Ovary (tissue), 7 donors: ENCODE measurements at regions not wholly inside any gene's neighbourhood (a gene's known extent, or its start where the extent isn't known, plus 50 kb on each side); places are given as distances from the start of the nearest gene placed in this dataset.

Experiments used
- DNase-seq, 5 donors: peaks; one replicate each; pipeline ENCODE4 v3.0.0-alpha.2; 2019 to 2020
- H3K27ac ChIP-seq, 2 donors: fragments of 200-600 bp; one replicate each; pipeline versions ENCODE4 v1.5.1 to v1.8.0; 2019 to 2022
- H3K27me3 ChIP-seq: fragments of 200-600 bp; one replicate; pipeline ENCODE4 v1.8.0; 2022
- H3K36me3 ChIP-seq: fragments of 200-600 bp; sonication (generic); one replicate; pipeline ENCODE4 v1.5.1; 2019
- H3K4me1 ChIP-seq: one replicate; pipeline ENCODE4 v1.8.1; 2013; ENCODE audit warnings: mild to moderate bottlenecking, moderate library complexity; ENCODE audit not compliant: insufficient read depth
- H3K4me3 ChIP-seq: fragments of 200-600 bp; sonication (generic); one replicate; pipeline ENCODE4 v1.5.1; 2017
- H3K9me3 ChIP-seq, 2 donors: fragments of 200-600 bp in 1 of 2; sonication (generic) in 1 of 2; one replicate each; pipeline versions ENCODE4 v1.5.1 to v1.8.1; 2013 to 2019; ENCODE audit warnings: mild to moderate bottlenecking in 1 of 2, moderate library complexity in 1 of 2
- EP300 ChIP-seq: sonication (generic); formaldehyde crosslinking; IDR thresholded peaks from one replicate; pipeline ENCODE4 v1.6.1; 2017; ENCODE audit warnings: antibody characterized with exemption
- POLR2A ChIP-seq: fragments of 450-650 bp; IDR thresholded peaks from one replicate; pipeline ENCODE4 v1.6.1; 2017; ENCODE audit warnings: antibody characterized with exemption, mild to moderate bottlenecking, moderate library complexity
- WGBS, 3 donors: extraction: QIAGEN DNeasy Blood & Tissue Kit in 1 of 3; methylation state at CpG; one replicate each; pipeline versions ENCODE4 v1.1.5 to v1.1.7; 2013 to 2017; 5-methylcytosine and 5-hydroxymethylcytosine counted together
- intact Hi-C, 4 donors: fragments of 100-400 bp; cut with DNase I; formaldehyde crosslinking; loops; one replicate each; pipeline versions ENCODE4 v1.11.0 to v1.15.1; 2022 to 2023
- TF ChIP-seq, protein P1 (sequence below), 3 donors: fragments of 450-650 bp in 2 of 3; fragments of 200-600 bp in 1 of 3; IDR thresholded peaks; one replicate each; pipeline versions ENCODE4 v1.5.1 to v1.8.0; 2016 to 2022; ENCODE audit warnings: antibody characterized with exemption in 3 of 3, mild to moderate bottlenecking in 1 of 3
- donor health status: DM: no; HTN: no; CAD: no; lungs with moderate emphysema.
- donor health status: DM: no; HTN: no; CAD: no.
- donor health status: Bipolar disorder and iron deficiency.
- donor health status: DM: no; HTN: no; CAD: no.
- donor health status: DM: yes; HTN: yes; CAD: no.

GRCh38 chr6:4352731-4353130 lies 217.4 kb upstream of the ECI2 start:
- Histone ChIP-seq H3K36me3 (no peaks in the 10 kb centered on the region), H3K4me1 (no peaks in the 10 kb centered on the region), H3K27ac (no peak overlapping the region), H3K4me3 (no peak overlapping the region), H3K27me3 (no peaks in the 10 kb centered on the region), H3K9me3 (no peaks in the 10 kb centered on the region)
- intact Hi-C loops: no loop called here
- 91 to 94% (median 91%) methylated on average over 6 of the region's 6 CpGs for WGBS, 3 donors
- no peak for DNase-seq
- TF ChIP-seq, protein P1, sequence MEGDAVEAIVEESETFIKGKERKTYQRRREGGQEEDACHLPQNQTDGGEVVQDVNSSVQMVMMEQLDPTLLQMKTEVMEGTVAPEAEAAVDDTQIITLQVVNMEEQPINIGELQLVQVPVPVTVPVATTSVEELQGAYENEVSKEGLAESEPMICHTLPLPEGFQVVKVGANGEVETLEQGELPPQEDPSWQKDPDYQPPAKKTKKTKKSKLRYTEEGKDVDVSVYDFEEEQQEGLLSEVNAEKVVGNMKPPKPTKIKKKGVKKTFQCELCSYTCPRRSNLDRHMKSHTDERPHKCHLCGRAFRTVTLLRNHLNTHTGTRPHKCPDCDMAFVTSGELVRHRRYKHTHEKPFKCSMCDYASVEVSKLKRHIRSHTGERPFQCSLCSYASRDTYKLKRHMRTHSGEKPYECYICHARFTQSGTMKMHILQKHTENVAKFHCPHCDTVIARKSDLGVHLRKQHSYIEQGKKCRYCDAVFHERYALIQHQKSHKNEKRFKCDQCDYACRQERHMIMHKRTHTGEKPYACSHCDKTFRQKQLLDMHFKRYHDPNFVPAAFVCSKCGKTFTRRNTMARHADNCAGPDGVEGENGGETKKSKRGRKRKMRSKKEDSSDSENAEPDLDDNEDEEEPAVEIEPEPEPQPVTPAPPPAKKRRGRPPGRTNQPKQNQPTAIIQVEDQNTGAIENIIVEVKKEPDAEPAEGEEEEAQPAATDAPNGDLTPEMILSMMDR (IDR thresholded peaks at IDR 0.05): no peak
- TF ChIP-seq POLR2A: no peak
- no peak for TF ChIP-seq EP300

DNA sequence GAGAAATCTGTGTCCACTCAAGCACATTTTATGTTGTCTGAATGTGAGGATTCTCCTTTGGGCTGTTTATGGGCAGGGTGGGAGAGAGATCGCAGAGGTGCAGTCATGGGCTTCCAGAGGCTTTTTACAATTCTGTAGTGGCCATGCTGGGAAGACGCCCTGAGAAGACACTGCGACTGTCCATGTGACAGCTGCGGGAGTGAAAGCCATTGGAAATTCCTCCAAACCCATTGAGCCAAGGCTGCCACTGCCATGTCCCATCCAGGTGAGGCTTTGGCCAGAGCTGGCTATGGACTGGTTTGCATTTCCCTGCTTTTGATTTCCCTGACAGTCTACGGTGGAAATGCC lies 216.9 kb upstream of the ECI2 start:
- WGBS, 3 donors: 82 to 84% (median 84%) methylated on average over 5 of the region's 5 CpGs
- intact Hi-C loops: no loop called here
- no peaks in the 10 kb centered on the region for H3K9me3 ChIP-seq
- DNase-seq: no peak
- no peak overlapping the region for H3K4me3 ChIP-seq
- no peak overlapping the region for H3K27ac ChIP-seq
- H3K27me3 ChIP-seq: no peaks in the 10 kb centered on the region
- H3K4me1 ChIP-seq: no peaks in the 10 kb centered on the region
- H3K36me3 ChIP-seq: no peaks in the 10 kb centered on the region
- TF ChIP-seq, protein P1 (IDR thresholded peaks at IDR 0.05): no peak
- TF ChIP-seq POLR2A (no peak), EP300 (no peak)

DNA sequence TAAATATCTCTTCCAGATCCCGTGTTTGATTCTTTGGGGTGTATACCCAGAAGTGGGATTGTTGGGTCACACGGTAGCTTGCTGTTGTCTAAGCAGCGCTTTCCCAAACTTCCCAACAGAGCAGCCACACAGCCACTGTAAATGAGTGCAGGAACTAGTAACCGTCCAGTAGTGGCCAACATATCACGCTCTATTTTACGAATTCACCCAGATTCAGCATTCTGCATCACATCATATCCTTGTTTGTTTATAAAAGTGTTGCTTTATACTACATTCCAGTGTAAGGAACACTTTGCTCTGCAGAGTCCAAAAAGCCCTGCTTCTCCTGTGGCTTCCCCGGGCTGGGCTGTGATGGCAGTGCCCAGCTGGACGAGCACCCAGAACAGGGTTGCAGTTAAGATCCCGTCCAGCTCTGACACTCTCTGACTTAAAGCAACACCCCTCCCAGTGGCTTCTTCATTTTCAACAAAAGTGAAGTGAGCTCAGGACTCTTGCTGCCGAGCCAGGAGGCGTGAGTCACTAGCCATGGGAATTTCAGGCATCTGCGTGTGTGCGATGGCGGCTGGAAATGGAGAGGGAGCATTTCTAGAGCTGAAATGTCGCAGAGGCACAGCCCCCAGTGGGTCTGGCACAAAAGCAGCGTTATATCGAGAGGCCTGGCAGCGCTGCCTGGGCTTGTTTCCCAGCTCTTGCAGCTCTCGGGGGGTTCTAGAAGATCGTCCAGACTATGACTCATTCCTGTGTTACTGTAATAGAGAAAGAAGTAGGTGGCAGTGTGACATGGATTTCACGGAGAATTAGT lies 216.3 kb upstream of the ECI2 start:
- Histone ChIP-seq H3K4me1 (no peaks in the 10 kb centered on the region), H3K9me3 (no peaks in the 10 kb centered on the region), H3K27ac (no peak overlapping the region), H3K27me3 (no peaks in the 10 kb centered on the region), H3K4me3 (no peak overlapping the region), H3K36me3 (no peaks in the 10 kb centered on the region)
- TF ChIP-seq EP300: no peak
- TF ChIP-seq, protein P1 (IDR thresholded peaks at IDR 0.05): no peak
- DNase-seq: peak in 3 of 5 donors; percentile 31 to 58 (median 46)
- intact Hi-C loops: no loop called here
- 26 to 34% (median 32%) methylated on average over 21 of the region's 21 CpGs for WGBS, 3 donors

DNA sequence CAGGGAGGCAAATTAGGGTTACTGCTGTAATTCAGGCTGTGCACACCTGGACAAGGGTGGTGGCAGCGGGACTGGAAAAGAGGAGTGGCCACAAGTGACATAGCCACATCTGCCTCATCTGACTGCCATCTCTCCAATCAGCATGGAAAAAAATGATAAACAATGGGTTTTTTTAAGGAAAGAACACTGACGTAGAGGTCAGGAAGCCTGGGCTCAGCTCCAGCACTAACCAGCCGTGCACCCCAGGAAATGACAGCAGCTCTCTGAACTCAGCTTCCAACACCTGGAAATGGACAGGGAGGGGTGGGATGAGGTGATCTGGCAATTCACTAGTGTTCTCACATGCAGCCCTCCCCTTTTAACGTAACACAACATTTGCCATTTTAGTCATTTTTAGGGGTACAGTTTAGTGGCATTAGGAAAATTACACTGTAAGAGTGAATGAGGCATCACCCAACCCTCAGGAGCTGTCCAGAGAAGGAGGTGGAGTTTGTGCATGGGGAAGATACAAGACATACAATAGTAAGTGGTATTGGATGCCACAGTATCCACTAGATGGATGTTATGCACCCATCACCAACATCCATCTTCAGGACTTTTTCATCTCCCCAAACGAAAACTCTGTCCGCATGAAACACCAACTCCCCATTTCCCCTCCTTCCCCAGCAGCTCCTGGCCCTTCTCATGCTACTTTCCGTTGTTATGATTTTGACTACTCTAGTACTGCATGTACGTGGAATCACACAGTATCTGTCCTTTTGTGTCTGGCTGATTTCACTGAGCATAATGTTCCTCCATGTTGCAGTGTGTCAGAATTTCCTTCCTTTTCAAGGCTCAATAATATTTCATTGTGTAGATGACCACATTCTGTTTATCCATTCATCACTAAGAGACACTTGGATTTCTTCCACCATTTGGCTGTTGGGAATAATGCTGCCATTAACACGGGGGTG lies 215.5 kb upstream of the ECI2 start:
- H3K4me1 ChIP-seq: no peaks in the 10 kb centered on the region
- peak in 1 of 5 donors; percentile 27 for DNase-seq

More for the DNA sequence above, 215.5 kb upstream of the ECI2 start:
- no peak for TF ChIP-seq EP300
- TF ChIP-seq, protein P1 (IDR thresholded peaks at IDR 0.05): no peak
- no peak for TF ChIP-seq POLR2A
- no peak overlapping the region for H3K27ac ChIP-seq
- H3K36me3 ChIP-seq: no peaks in the 10 kb centered on the region
- H3K4me3 ChIP-seq: no peak overlapping the region
- H3K27me3 ChIP-seq: no peaks in the 10 kb centered on the region
- WGBS, 3 donors: 46 to 58% (median 56%) methylated on average over 9 of the region's 9 CpGs
- intact Hi-C loops: no loop called here
- H3K9me3 ChIP-seq: no peaks in the 10 kb centered on the region
